ENCODE measurements at regions not wholly inside any gene's neighbourhood (a gene's known extent, or its start where the extent isn't known, plus 50 kb on each side); places are given as distances from the start of the nearest gene placed in this dataset.
A peak's percentile ranks its signal among the peaks of the same experiment; 100 is the strongest.

- TF ChIP-seq, protein P1, sequence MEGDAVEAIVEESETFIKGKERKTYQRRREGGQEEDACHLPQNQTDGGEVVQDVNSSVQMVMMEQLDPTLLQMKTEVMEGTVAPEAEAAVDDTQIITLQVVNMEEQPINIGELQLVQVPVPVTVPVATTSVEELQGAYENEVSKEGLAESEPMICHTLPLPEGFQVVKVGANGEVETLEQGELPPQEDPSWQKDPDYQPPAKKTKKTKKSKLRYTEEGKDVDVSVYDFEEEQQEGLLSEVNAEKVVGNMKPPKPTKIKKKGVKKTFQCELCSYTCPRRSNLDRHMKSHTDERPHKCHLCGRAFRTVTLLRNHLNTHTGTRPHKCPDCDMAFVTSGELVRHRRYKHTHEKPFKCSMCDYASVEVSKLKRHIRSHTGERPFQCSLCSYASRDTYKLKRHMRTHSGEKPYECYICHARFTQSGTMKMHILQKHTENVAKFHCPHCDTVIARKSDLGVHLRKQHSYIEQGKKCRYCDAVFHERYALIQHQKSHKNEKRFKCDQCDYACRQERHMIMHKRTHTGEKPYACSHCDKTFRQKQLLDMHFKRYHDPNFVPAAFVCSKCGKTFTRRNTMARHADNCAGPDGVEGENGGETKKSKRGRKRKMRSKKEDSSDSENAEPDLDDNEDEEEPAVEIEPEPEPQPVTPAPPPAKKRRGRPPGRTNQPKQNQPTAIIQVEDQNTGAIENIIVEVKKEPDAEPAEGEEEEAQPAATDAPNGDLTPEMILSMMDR (IDR thresholded peaks at IDR 0.05) = no peak
- Histone ChIP-seq H3K27me3 (no peaks in the 10 kb centered on the region), H3K27ac (no peak overlapping the region), H3K4me3 (no peak overlapping the region), H3K9me3 (no peaks in the 10 kb centered on the region), H3K4me1 (peaks cover 24% of the 10 kb centered on the region), H3K36me3 (peaks cover 77% of the 10 kb centered on the region)
- intact Hi-C loops (cut with DNase I) = no loop called here
- DNase-seq (no peak), ATAC-seq (no peak)
These were observed 107.4 kb downstream of the NCOR2 start for GRCh38 chr12:124459852-124460645.

DNA sequence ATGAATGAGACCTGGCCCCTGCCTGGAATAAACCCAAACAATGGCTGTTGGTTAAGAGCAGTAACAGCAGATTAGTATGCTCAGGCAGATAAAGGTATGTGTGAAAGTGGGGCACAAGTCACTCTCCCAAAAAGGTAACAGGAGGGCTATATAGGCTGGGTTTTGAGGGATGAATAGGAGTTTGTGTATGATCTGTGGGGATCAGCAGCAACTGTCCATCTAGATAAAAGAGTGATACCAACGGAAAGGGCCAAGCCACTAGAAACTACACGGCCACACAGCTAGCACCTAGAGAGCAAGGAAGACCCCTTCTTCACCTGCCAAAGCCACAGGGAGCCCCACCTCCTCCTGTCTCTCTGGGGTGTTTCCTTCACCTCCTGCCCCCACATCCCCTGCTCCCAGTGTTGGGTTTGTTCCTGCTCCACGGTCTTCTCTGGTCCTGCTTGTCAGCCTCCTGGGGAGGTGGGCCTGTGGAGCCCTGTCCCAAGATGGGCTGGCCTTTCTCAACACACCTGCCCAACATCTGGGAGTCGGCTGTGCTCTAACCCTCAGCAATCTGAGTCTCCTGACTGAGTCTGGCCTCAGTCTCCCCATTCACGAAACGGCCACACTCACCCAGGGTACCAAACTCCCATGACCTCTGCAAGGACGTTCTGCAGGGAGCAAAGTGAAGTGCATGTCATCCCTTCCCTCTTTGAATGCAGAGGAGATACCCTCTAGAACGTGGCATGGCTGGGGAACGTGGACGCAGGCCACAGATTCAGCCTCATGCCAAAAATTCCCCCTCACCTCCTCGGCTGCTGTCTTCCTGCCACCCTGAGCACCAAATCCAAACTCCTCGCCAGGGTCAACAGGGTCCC lies 108.2 kb downstream of the NCOR2 start:
- peaks cover 32% of the 10 kb centered on the region for H3K4me1 ChIP-seq
- no peaks in the 10 kb centered on the region for H3K27me3 ChIP-seq
- ATAC-seq = no peak
- peaks cover 69% of the 10 kb centered on the region for H3K36me3 ChIP-seq
- H3K27ac ChIP-seq = no peak overlapping the region
- no peaks in the 10 kb centered on the region for H3K9me3 ChIP-seq
- TF ChIP-seq, protein P1 (IDR thresholded peaks at IDR 0.05) = no peak
- DNase-seq = no peak
- intact Hi-C loops (cut with DNase I) = no loop called here
- no peak overlapping the region for H3K4me3 ChIP-seq

- ATAC-seq = no peak
- no peak for DNase-seq
- H3K36me3 ChIP-seq = peaks cover 61% of the 10 kb centered on the region
- TF ChIP-seq, protein P1 (IDR thresholded peaks at IDR 0.05) = no peak
- H3K4me3 ChIP-seq = no peak overlapping the region
- no peaks in the 10 kb centered on the region for H3K27me3 ChIP-seq
- H3K27ac ChIP-seq = peak overlapping the region; percentile 74
- intact Hi-C loops (cut with DNase I) = no loop called here
- peaks cover 40% of the 10 kb centered on the region for H3K4me1 ChIP-seq
- H3K9me3 ChIP-seq = no peaks in the 10 kb centered on the region
These were observed 109.0 kb downstream of the NCOR2 start for GRCh38 chr12:124458220-124458991.

GRCh38 chr12:124457287-124458219 lies 109.9 kb downstream of the NCOR2 start:
- Histone ChIP-seq H3K4me1 (peaks cover 49% of the 10 kb centered on the region), H3K27ac (peak overlapping the region; percentile 74), H3K4me3 (peak overlapping the region; percentile 42), H3K9me3 (no peaks in the 10 kb centered on the region), H3K27me3 (no peaks in the 10 kb centered on the region), H3K36me3 (peaks cover 53% of the 10 kb centered on the region)
- peak; percentile 71 for ATAC-seq
- DNase-seq = peak; percentile 83
- intact Hi-C loops (cut with DNase I) = no loop called here
- TF ChIP-seq, protein P1 (IDR thresholded peaks at IDR 0.05) = no peak
